Left hindlimb (tissue), 1 donor: ENCODE measurements at regions not wholly inside any gene's neighbourhood (a gene's known extent, or its start where the extent isn't known, plus 50 kb on each side); places are given as distances from the start of the nearest gene placed in this dataset.

Experiments used
- DNase-seq: peaks from one replicate; pipeline ENCODE4 v3.0.0-alpha.2; 2018

DNA sequence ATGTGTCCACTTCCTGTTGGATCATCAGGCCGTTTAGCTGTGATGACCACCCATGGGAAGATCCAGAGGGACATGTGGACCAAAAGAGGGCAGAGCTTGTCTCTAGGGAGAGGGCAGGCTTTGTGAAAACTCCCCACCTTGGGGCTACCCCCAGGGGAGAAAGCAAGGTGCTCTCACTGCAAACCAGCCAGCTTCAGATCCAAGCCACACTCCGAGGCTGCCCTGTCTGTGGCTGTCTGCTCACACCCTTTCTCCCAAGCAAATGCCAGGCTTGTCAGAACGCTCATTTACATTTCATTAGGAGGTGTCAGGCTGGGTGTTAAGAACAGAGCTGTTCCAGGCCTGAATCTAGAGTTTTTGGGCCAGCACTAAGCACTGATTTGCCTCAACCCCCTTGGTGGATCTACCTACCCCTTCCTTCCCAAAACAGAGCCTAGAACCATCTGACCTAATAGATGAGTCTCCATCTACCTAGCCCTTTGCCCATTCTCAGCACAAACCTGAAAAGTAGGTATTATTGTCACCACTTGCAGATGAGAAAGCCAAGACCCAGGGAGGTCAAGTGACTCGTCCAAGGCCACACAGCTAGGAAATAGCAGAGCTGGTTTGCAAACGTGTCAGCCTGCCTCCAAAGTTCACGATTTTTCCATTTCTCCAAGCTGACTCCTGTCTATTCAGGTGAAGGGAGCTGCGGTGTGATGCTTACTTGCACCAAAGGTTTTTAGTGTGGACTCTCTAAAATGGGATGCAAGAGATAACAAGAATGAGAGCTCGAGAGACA is 130.9 kb downstream of the EMX2 start:
- DNase-seq: no peak

DNA sequence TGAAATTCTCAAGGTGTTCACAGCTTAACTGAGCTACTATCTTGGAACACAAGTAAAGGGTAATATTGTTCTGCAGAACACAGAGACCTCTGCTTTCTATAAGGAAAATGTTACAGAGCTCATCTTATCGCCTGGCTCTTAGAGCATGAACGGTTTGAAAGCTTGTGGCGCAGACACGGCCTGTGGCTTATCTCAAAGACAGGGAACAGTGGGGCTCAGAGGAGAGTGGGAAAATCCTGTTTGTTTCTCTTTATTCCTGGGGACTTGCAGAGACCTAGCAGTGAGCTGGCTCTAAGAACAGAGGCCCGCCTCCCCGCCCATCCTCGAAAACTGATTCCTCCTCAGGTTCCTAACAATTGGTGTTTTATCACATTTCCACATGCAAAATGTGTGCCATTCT is 131.7 kb downstream of the EMX2 start:
- DNase-seq: no peak

DNA sequence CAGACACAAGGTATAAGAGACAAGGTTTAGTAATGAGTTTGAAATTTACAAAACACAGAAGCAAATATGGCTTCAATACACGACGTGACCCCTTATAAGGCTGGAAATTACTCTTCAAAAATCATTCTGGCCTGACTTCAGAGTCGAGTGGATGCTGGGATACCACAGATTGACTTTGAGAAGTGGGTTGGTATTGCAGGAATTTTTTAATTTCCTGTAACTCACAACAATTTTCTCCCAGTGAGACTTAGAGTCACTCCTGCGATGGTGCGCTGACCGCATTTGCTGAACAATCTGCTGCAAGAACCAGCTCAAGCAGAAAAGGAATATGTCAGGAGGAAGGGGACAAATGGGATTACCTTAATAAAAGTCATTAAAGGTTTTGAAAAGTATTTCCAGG is 132.1 kb downstream of the EMX2 start:
- DNase-seq: no peak

DNA sequence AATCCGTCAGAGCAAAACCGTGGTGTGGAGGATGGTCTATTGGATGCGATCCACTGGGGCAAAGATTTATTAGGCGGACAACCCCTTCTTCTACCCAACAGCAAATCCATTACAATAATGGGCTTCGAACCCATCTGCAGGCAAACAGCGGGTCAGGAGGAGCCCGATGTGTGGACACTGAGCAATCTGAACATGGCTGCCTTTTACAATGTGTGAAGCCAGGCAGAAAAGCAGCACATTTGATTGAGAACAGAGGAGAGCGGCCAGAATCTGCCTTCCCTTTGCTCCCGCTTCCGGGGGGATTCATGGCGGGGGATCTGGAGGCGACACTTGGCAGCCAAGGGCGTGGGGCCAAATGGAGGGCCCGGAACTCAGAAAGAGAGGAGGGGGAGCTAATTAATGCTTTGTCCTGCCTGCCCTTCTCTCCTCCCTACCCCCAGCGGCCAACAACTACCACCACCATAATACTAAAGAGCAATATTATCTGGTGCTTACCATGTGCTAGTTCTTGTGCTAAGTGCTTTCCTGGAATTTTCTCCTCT is 133.0 kb downstream of the EMX2 start:
- no peak for DNase-seq

DNA sequence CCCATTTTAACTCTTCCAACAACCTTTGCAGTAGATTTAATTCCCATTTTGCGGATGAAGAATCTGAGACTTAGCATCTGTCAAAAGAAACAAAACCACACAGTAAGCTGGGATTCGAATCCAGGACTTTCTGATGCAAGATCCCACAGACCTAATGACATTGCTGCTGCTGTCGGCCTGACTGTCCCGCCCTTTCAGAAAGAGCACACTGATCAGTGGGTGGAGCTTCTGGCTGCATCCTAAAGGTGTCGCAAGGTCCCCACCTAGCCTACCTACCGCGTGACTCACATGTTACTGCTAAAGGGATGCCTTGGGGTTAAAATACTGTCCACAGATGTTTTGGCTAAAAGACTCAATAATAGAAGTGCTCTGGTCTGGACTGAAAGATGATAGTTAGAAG is 134.7 kb downstream of the EMX2 start:
- DNase-seq: no peak

DNA sequence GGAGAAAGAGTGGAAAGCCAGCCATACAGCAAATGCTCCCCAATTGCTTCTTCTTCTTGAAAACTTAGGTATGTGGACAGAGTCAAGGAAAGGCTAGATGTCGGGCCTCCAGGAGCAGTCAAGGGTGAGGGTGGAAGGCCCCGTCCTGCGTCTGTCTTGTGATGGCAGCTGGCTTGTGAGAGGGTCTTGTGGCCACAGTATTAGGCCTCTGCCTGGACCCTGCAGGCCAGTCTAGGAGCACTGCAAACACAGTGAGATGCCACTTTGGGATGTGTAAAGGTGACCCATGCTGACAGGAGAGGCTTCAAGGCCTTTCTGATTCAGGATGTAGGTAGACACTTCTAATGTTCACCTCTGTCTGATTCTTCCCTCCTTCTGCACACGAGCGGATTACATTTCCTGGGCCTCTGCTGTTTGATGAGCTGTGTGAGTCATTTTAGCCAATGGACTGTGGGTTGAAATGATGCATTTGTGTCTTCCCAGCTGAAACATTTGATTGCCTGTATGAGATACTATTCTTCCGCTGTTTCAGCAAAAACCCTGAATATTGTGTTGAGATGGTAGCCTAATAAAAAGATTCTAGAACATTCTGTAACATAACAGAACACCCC is 135.4 kb downstream of the EMX2 start:
- no peak for DNase-seq

DNA sequence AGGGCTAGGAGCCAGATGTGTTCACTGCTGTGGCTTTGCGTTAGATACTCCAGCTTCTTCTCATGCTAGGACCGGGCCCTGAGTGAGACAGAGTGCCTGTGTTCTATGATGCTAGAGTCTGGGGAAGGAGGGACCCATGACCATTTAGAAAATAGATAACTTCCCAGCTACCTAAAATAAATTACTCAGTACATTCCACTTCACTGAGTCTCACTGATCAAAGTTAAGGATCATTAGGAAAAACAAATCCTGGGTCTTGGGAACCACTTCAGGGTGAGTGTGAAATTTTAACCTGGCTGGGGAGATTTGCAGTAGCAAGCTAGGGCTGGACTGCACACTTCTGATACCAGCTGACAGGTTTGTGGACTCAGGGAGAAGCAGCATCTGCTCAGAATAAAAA is 138.1 kb downstream of the EMX2 start:
- no peak for DNase-seq

DNA sequence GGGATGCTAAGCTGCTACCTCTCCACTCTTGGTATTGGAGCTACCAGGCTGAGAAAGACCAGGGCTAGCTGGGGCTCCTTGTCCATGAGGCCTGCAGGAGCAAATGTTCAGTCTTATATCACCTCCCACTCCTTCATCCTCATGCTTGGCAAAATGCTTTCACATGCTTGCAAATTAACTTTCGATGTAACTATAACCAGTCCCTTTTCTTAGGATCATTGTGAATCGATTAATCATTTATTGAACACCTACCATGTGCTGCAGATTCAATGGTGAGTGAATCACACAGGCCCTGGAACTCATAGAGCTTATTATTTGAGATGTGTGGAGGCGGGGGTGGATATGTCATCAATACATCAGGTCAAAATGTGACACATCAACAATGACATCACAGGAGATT is 138.6 kb downstream of the EMX2 start:
- DNase-seq: no peak

DNA sequence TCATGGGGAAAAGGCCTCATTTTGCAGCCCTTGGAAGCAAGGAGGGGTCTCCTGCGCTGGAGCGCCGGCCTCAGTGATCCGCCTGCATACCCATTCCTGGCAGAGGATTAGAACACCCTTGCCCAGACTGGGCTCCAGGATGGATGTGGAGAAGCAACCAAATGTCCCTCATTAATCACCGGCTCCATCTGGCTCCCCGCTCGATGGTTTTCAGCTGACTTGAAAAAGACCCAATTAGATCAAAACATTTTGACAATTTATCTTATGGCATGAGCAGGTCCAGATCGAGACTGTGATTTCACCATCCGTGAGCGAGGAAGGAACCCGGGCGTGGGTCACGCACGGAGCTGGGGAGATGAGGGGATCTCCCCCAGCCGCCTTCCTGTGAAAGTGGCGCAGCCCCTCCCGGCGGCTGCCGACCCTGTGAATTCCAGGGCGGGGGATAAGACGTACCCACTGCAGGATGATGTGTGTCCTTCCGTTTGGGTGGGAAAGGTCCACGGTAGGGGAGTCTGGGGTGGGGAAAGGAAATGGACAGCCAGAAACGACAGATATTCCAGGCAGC is 141.6 kb downstream of the EMX2 start:
- no peak for DNase-seq

DNA sequence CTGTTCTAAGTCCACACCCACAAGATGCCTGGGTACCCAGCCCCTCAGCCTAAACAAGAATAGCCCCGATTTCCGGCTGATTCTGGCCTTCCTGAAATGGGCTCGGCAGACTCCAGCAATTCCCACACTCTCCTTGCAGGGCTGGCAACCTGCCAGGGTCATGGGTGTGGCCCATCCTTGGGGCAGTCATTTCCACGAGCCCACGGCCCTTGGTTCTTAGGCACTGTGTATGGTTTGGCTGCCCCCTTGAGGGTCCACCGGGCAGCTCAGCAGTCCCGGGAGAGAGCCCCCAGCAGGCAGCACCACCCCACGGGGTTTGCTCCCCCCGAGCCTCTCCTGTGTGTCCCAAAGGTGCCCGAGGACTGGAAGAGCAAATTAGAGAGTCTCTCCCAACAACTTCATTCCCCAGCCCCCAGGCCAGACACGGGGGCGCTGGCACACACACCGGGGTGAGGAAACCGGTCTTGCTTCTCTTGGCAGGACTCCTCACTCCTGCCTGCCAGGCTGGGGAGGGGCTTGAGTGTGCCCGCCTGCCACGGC is 142.2 kb downstream of the EMX2 start:
- peak; percentile 59 for DNase-seq

DNA sequence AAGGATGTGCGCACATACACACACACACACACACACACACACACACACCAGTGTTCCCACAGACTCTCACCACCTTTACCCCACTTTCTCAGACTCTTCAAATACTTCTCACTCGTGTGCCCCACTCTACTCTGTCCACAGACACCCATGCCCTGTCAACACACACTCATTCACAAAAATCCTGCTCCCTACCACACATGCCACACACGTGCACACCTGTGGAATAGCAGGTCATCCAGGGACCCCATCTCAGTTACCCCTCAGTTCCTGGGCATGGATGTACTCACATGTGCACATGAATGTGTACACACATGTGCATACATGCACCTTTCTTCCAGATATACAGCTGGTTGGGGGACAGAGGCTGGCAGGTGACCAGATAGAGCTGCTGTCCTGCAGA is 142.9 kb downstream of the EMX2 start:
- no peak for DNase-seq

DNA sequence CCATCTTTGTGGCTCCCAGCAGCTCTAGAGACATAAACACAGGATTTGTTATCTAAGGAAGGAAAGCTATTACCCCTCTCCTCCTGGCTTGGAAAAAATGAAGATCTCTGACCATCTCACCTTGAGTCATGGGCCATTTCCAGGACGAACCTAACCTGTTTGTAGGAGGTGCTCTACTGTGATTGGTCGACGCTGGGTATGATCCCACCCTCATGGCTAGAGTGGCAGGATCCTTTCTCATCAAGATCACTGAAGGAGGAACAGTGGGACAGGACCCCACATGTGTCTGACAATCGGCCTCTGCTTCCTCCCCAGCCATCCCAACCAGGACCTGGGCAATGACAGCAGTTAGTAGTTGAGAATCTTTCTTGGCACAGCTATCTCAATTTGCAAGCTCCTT is 144.1 kb downstream of the EMX2 start:
- DNase-seq: no peak

DNA sequence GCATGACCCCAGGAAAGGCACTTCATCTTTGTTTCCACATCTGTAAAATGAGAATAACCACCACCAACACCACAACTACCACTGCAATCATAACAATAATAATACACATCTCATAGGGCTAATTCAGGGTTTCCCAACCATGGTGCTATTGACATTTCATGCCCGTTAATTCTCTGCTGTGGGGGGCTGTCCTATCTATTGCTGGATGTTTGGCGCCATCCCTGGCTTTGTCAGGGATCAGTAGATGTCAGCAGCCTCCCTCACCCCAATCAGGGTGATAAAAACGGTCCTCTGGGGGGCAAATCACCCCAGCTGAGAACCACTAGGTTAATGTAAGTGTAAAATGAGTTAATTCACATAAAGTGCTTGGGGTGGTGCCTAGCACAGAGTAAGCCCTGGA is 145.8 kb downstream of the EMX2 start:
- DNase-seq: no peak

DNA sequence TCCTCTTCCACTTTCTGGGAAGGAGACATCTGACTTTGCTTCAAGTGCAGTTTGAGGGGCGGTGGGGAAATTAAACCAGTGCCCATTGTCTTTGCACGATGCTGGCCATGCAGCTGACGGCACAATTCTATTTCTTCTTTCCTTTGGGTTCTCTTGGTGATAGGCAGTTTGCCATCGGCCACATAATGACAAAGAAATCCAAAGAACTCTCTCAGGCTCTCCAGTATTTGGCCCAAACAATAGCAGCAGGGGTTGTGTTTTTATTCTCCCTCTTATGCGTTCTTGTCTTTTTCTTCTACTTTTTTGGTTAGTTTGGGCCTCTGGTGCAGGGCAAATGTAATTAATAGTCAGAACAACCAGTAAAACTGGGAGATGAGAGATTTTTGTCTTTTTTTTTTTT is 147.0 kb downstream of the EMX2 start:
- no peak for DNase-seq

DNA sequence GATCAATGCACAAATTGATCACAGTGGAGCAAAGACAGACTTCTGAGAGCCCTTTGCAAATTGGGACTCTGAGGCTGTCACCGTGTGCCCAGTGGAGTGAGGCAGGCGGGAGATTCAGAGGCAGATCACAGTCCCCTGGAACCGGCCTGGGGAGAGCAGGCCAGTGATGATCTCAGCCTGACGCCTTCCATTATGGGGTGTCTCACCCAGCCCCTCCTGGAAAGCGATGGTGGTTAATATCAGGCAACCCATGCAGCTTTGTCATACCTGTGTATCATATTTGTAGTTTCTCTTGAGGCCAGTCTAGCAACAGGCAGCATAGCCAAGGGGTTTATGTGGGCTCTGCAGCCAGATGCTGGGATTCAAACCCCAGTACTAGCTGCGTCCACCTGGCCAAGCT is 147.8 kb downstream of the EMX2 start:
- no peak for DNase-seq

DNA sequence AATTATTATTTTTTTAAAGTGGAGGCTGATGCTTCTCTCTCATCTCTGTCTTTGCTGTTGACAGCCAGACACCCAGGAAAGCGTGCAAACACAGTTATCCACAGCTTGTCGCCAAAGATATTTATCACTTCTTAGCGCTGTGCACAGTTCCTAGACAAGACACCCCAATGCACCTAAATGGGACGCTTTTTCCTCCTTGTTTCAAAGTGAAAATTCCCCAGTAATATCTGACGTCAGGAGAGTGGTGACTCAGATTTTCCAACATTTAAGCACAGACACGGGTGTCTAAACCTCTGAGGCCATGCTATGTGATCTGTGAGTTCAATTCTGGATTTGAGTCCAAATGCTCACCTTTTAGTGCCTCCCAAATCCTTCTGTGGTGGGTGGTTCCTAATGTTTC is 151.6 kb downstream of the EMX2 start:
- DNase-seq: no peak

DNA sequence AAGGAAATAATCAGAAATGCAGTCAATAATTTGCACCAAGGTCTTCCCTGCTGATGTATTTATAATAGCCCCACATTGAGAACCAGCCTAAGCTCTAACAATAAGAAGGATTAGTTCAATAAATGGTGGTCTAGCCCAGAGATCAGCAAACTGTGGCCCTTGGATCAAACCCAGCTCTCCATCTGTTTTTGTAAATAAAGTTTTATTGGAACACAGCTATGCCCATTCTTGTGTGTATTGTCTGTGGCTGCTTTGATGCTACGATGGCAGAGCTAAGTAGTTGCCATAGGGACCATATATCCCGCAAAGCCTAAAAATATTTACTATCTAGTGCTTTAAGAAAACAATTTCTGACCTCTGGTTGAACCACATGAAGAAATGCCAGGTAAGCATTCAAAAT is 154.9 kb downstream of the EMX2 start:
- no peak for DNase-seq

DNA sequence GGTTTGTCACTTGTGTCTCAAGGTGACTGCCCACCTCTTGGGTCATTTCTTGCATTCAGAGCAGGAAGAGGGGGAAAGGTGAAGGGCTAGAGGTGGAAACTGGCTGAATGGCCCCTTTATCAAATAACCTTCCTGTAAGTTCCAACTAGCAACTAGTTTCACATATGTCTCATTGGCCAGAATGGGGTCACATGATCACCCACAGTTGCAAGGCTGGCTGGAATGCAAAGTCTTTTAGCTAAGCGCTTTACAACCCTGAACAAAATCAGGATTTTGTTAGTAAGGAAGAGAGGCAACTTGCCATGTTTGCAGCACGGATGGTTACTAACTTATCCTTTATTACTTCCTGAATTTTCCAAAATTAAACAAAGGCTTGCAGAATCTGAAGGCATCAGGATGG is 156.3 kb downstream of the EMX2 start:
- DNase-seq: no peak

DNA sequence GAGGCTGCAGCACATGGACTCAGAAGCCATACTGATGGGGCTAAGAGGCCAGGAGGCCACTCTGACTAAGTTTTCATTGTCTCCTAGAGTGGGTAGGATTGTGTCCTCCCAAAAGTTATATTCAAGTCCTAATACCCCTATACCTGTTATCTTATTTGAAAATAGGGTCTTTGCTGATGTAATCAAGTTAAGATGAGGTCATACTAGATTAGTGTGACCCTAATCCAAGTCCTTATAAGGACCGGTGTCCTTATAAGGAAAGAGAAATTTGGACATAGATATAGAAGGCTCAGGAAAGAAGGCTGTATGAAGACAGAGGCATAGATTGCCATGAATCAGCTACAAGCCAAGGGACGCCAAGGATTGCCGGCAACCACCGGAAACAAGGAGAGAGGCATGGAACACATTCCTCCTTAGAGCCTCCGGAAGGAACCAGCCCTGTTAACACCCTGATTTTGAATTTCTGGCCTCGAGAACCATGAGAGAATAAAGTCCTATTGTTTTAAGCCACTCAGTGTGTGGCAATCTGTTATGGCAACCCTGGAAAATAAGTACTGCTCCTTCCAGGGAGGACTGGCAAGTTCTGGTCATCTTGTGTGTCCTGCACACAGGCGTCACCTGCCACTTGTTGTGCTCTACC is 157.0 kb downstream of the EMX2 start:
- no peak for DNase-seq

DNA sequence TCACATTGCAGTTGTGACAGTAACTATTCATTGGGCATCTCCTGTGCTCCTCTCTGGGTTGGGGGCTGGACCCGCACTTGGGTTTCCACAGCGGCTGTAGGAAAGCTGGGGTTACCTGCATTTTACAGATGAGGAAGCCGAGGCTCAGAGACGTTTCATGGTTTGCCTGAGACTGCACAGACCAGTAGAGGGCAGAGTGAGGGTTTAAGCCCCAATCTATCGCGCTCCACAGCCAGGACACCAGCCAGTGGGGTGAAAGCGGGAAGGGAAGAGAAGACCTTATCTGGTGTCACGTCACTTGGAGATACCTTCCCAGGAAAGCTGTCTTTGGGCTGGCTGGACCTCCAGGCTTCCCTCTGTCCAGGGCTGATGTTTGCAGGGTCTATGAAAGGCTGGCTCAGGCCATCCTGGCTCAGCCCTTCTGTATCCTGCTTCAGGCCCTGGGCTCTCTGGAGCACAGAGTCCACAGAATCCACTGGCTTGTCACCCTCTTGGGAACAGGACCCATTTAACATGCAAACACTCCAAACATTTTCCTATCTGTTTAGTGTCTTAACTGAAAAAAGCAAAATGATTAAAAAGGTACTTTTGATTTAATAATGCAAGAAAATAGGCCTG is 167.7 kb downstream of the EMX2 start:
- no peak for DNase-seq

DNA sequence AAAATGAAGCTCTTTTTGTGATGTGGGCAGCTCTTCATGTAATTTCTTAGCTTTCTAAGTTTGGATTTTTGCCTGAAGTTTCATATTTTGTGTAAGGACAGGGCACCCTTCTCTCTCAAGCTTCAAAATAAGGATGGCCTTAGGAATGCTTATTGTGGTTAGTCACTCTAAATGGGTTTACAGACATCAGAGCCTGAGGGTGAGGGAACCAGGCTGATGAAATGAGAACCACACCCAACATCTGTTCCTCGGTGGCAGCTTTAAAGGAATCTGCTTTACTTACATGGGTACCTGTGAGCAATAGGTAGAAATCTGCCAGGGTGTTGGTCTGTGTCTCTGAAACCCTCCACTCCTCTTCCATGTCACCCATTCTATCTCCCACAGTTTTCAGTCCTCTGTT is 174.3 kb downstream of the EMX2 start:
- DNase-seq: no peak

DNA sequence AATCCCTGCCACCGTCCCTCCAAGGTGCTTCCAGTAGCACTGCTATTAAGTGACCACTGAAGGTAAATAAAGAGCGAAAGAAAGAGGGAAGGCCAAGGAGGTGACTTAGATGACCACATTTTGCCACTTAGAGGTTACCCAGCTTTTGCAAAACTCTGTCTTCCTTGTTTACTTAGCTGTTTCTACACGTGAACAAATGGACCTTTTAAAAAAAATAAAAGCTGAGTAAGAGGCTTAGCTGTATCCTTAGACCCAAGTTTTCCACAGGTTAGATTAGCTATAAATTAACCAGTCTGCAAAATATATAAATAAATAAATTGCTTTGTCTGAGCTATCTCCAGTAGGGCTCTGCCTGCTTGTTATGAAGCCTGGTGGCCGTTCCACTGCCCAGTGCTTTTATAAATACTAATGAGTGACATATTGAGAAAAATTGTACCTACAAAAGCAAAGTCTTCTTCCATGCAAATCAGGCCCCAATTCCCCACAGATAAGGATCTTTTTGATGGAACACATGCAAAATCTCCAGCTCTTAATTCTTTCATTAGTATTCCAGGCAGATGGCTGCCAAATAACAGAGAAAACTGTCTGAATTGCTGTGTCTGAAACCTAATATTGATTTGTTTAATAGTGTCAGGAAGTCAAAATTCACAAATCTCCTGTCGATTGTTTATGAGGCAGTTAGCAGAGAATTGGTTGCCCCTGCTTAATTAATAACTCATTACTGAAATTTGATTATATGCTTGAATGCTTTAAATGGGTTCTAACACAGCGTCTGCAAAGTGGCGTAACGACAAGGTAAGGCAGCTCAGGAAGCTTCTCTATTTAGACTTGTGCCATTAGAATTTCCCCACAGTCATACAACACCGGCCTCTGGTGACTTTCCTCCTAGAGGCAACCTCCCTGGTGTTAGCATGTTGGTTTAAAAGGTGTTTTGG is 176.7 kb downstream of the EMX2 start:
- DNase-seq: no peak
